Transverse colon (tissue), 4 donors: ENCODE measurements at regions not wholly inside any gene's neighbourhood (a gene's known extent, or its start where the extent isn't known, plus 50 kb on each side); places are given as distances from the start of the nearest gene placed in this dataset.
"Not testable (repeated sequence)": the region's sequence is repeated elsewhere in the genome, so short reads cannot be mapped to it uniquely, and the experiment has no call there.

Experiments used
- DNase-seq: peaks from one replicate; pipeline ENCODE4 v3.0.0-alpha.2; 2019
- H3K27ac ChIP-seq, 4 donors: fragments of 200-600 bp; sonication (generic); 2 replicates each; pipeline ENCODE4 v1.5.1; 2016 to 2018; ENCODE audit warnings: inconsistent platforms in 4 of 4
- H3K27me3 ChIP-seq: fragments of 200-600 bp; sonication (generic); 2 replicates; pipeline ENCODE4 v1.5.1; 2017; ENCODE audit warnings: inconsistent platforms
- H3K36me3 ChIP-seq, 4 donors: fragments of 200-600 bp; sonication (generic); 2 replicates each; pipeline ENCODE4 v1.5.1; 2017 to 2019; ENCODE audit warnings: inconsistent platforms in 4 of 4
- H3K4me1 ChIP-seq, 4 donors: fragments of 200-600 bp; sonication (generic); 2 replicates each; pipeline ENCODE4 v1.5.1; 2017 to 2020; ENCODE audit warnings: inconsistent platforms in 4 of 4
- H3K4me3 ChIP-seq, 4 donors: fragments of 200-600 bp; sonication (generic); 1 replicate in 1 of 4; 2 replicates in 3 of 4; pipeline versions ENCODE4 v1.5.1 to v1.6.1; 2017 to 2019; ENCODE audit warnings: inconsistent platforms in 4 of 4
- H3K9me3 ChIP-seq, 2 donors: fragments of 200-600 bp; sonication (generic); 2 replicates each; pipeline ENCODE4 v1.5.1; 2017 to 2019; ENCODE audit warnings: inconsistent platforms in 2 of 2
- CTCF ChIP-seq, 5 experiments: fragments of 200-600 bp in 3 of 5; fragments of 450-650 bp in 2 of 5; sonication (generic) in 3 of 5; IDR thresholded peaks; 1 replicate in 2 of 5; 2 replicates in 3 of 5; pipeline ENCODE4 v1.5.1; 2016 to 2017; ENCODE audit warnings: antibody characterized with exemption in 5 of 5, inconsistent platforms in 3 of 5, mild to moderate bottlenecking in 2 of 5, moderate library complexity in 1 of 5
- EP300 ChIP-seq: sonication (generic); formaldehyde crosslinking; IDR thresholded peaks from one replicate; pipeline ENCODE4 v1.6.1; 2017; ENCODE audit warnings: antibody characterized with exemption, low read depth
- POLR2A ChIP-seq: fragments of 450-650 bp; IDR thresholded peaks from one replicate; pipeline ENCODE4 v1.6.1; 2016; ENCODE audit warnings: antibody characterized with exemption, mild to moderate bottlenecking, moderate library complexity
- POLR2AphosphoS5 ChIP-seq, 3 donors: sonication (generic); formaldehyde crosslinking; IDR thresholded peaks; one replicate each; pipeline ENCODE4 v1.6.1; 2016; ENCODE audit warnings: antibody characterized with exemption in 3 of 3
- WGBS, 2 donors: methylation state at CpG; one replicate each; pipeline ENCODE4 v1.1.5; 2018; ENCODE audit warnings: low coverage in 1 of 2; 5-methylcytosine and 5-hydroxymethylcytosine counted together
- in situ Hi-C, 4 donors: fragments of 200-750 bp; cut with MboI; loops; one replicate each; pipeline versions ENCODE4 v1.15.0 to v1.15.1; 2017; ENCODE audit warnings: low sequenced_read_pairs in 3 of 4, low pct_ligation_motif_present in 1 of 4, low pct_unique_long_range_greater_than_20kb in 1 of 4
- intact Hi-C: fragments of 100-400 bp; cut with DNase I; formaldehyde crosslinking; loops from one replicate; pipeline ENCODE4 v1.15.1; 2023; ENCODE audit warnings: low total_unique reads

DNA sequence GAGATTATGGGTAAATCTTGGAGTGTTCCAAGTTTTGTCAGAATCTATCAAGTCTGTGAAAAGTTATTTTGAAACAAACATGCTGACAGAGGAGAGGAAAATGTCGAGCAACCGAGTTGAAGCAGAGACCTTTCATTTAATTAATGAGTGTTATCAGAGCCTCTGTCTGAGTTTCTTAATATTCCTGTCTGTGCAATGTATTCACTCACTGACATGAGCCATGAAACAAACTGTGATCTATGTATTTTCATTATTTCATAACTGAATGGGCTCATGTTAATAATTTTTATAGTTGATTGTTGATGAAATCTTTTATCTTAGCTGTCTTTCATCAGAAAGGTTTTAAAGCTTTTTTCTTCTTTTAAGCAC is 144.2 kb upstream of the FAR2 start:
- H3K9me3 ChIP-seq = no peaks in the 10 kb centered on the region
- in situ Hi-C loops = no loop called here
- WGBS, 2 donors = 72 to 80% methylated on average over 1 to 2 of the region's 2 CpGs
- TF ChIP-seq CTCF (IDR thresholded peaks at IDR 0.05) = no peak
- no peak for TF ChIP-seq POLR2AphosphoS5 (IDR thresholded peaks at IDR 0.05)
- TF ChIP-seq POLR2A = no peak
- no peak for TF ChIP-seq EP300
- no peak overlapping the region for H3K4me3 ChIP-seq
- H3K27ac ChIP-seq = no peak overlapping the region
- no peak for DNase-seq
- no peaks in the 10 kb centered on the region for H3K27me3 ChIP-seq
- no peaks in the 10 kb centered on the region for H3K36me3 ChIP-seq
- no peaks in the 10 kb centered on the region for H3K4me1 ChIP-seq
- intact Hi-C loops = no loop called here

DNA sequence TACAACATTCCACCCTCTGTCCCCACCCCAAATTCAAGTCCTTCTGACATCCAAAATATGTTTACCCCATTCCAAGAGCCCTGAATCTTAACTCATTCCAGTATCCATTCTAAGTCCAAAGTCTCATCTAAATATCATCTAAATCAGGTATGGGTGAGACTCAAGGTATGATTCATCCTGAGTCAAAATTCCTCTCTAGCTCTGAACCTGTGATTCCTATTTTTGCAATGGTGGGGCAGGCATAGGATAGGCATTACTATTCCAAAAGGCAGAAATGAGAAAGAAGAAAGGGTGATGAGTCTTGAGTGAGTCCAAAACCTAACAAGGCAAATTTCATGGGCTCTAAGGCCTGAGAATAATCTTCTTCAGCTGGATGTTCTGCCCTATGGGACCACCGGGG is 140.3 kb upstream of the FAR2 start:
- intact Hi-C loops = no loop called here

GRCh38 chr12:29012673-29013072 is 136.4 kb upstream of the FAR2 start:
- Histone ChIP-seq H3K4me1 (no peaks in the 10 kb centered on the region), H3K27me3 (no peaks in the 10 kb centered on the region), H3K9me3 (no peaks in the 10 kb centered on the region), H3K36me3 (no peaks in the 10 kb centered on the region), H3K27ac (no peak overlapping the region), H3K4me3 (no peak overlapping the region)
- TF ChIP-seq CTCF (IDR thresholded peaks at IDR 0.05) (no peak), EP300 (no peak), POLR2AphosphoS5 (IDR thresholded peaks at IDR 0.05) (no peak), POLR2A (no peak)
- intact Hi-C loops = no loop called here
- 58 to 63% methylated on average over 3 to 4 of the region's 4 CpGs for WGBS, 2 donors
- no peak for DNase-seq
- in situ Hi-C loops = no loop called here

More for the DNA sequence above, 140.3 kb upstream of the FAR2 start:
- no peaks in the 10 kb centered on the region for H3K36me3 ChIP-seq
- TF ChIP-seq CTCF (IDR thresholded peaks at IDR 0.05) = no peak
- 75% methylated on average over 1 of the region's 1 CpG; no CpG with 5 or more reads in 1 of the 2 donors for WGBS, 2 donors
- in situ Hi-C loops = no loop called here
- H3K27me3 ChIP-seq = no peaks in the 10 kb centered on the region
- no peaks in the 10 kb centered on the region for H3K9me3 ChIP-seq
- no peaks in the 10 kb centered on the region for H3K4me1 ChIP-seq
- no peak for DNase-seq
- H3K27ac ChIP-seq = no peak overlapping the region
- no peak overlapping the region for H3K4me3 ChIP-seq

- 60 to 89% methylated on average over 1 to 2 of the region's 2 CpGs for WGBS, 2 donors
These were observed 131.5 kb upstream of the FAR2 start for GRCh38 chr12:29017532-29017931.

DNA sequence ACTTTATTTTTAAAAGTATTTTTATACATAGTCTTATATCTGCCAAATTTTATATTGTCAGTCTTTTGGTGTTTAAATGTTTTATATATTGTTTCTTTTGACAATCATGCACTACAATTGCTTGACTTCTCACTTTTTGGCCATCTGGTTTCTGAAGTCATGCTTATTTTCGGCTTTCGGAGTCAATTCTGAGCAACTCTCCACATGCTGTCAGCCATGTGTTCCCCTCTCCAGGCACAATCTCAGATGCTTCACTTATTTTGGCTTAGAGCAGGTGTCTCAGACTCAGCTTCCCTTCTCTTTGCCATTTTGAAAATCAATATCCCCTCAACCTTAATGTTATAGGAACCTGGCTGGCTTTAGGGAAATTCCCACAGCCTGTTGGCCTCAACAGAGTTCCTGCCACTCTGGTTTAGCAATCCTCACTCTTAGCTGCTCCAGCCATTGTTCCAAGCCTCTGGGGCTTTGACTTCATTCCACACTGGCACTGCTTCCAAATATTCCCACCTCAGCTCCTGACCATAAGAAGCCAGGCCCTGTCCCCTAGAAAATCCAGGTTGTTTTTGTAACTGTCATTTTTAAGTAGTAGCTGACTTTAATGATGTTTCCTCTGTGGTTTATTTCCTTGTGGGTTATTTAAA is 125.5 kb upstream of the FAR2 start:
- in situ Hi-C loops = no loop called here
- TF ChIP-seq POLR2AphosphoS5 (IDR thresholded peaks at IDR 0.05) (no peak), EP300 (no peak), CTCF (IDR thresholded peaks at IDR 0.05) (no peak), POLR2A (no peak)
- Histone ChIP-seq H3K36me3 (no peaks in the 10 kb centered on the region), H3K27me3 (no peaks in the 10 kb centered on the region), H3K4me1 (no peaks in the 10 kb centered on the region), H3K27ac (no peak overlapping the region), H3K9me3 (no peaks in the 10 kb centered on the region), H3K4me3 (no peak overlapping the region)
- intact Hi-C loops = no loop called here
- no peak for DNase-seq
- WGBS, 2 donors = 90 to 95% methylated on average over 2 of the region's 2 CpGs

More at GRCh38 chr12:29017532-29017931, 131.5 kb upstream of the FAR2 start:
- H3K4me1 ChIP-seq, DNase-seq, in situ Hi-C loops, H3K27me3 ChIP-seq, H3K4me3 ChIP-seq, H3K36me3 ChIP-seq, H3K9me3 ChIP-seq, intact Hi-C loops, H3K27ac ChIP-seq: not testable (repeated sequence)
